Ishikawa (cell line): ENCODE measurements at regions not wholly inside any gene's neighbourhood (a gene's known extent, or its start where the extent isn't known, plus 50 kb on each side); places are given as distances from the start of the nearest gene placed in this dataset.

Source experiments
- CEBPB ChIP-seq: IDR thresholded peaks from 2 replicates; pipeline ENCODE4 v1.6.1; 2012
- CREB1 ChIP-seq: IDR thresholded peaks from 2 replicates; pipeline ENCODE4 v1.6.1; 2012; ENCODE audit warnings: low read depth
- EGR1 ChIP-seq: IDR thresholded peaks from 2 replicates; pipeline ENCODE4 v1.6.1; 2012
- EP300 ChIP-seq: IDR thresholded peaks from 2 replicates; pipeline ENCODE4 v1.6.1; 2012; ENCODE audit warnings: borderline replicate concordance
- FOXM1 ChIP-seq: IDR thresholded peaks from 2 replicates; pipeline ENCODE4 v1.6.1; 2012; ENCODE audit warnings: low read depth, borderline replicate concordance
- MAX ChIP-seq: IDR thresholded peaks from 2 replicates; pipeline ENCODE4 v1.6.1; 2012
- NFIC ChIP-seq: IDR thresholded peaks from 2 replicates; pipeline ENCODE4 v1.6.1; 2012
- RAD21 ChIP-seq: IDR thresholded peaks from 2 replicates; pipeline ENCODE4 v1.6.1; 2012; ENCODE audit warnings: low read depth
- REST ChIP-seq: IDR thresholded peaks from 2 replicates; pipeline ENCODE4 v1.6.1; 2012; ENCODE audit warnings: low read depth, mild to moderate bottlenecking
- TAF1 ChIP-seq: IDR thresholded peaks from 2 replicates; pipeline ENCODE4 v1.6.1; 2012; ENCODE audit warnings: low read depth, mild to moderate bottlenecking
- TCF12 ChIP-seq: IDR thresholded peaks from 2 replicates; pipeline ENCODE4 v1.6.1; 2012; ENCODE audit warnings: low read depth
- TEAD4 ChIP-seq: IDR thresholded peaks from 2 replicates; pipeline ENCODE4 v1.6.1; 2012
- USF1 ChIP-seq: IDR thresholded peaks from 2 replicates; pipeline ENCODE4 v1.6.1; 2012
- YY1 ChIP-seq: IDR thresholded peaks from 2 replicates; pipeline ENCODE4 v1.6.1; 2012; ENCODE audit warnings: low read depth
- ZBTB7A ChIP-seq: IDR thresholded peaks from 2 replicates; pipeline ENCODE4 v1.6.1; 2012; ENCODE audit warnings: low read depth

- TF ChIP-seq RAD21 (no peak), YY1 (no peak), EP300 (no peak), EGR1 (no peak), REST (no peak)
Observed at GRCh38 chr13:81795710-81796109, 1454.8 kb upstream of the SPRY2 start.

GRCh38 chr13:81791641-81792040 lies 1450.7 kb upstream of the SPRY2 start:
- TF ChIP-seq CREB1: no peak
- TF ChIP-seq NFIC: no peak
- no peak for TF ChIP-seq RAD21
- no peak for TF ChIP-seq ZBTB7A
- TF ChIP-seq USF1: no peak
- no peak for TF ChIP-seq EP300

- TF ChIP-seq TEAD4 (no peak), USF1 (no peak), TCF12 (no peak), RAD21 (no peak), ZBTB7A (no peak), MAX (no peak), EGR1 (no peak), NFIC (no peak)
Observed at GRCh38 chr13:81781471-81781870, 1440.5 kb upstream of the SPRY2 start.

- no peak for TF ChIP-seq EGR1
- TF ChIP-seq REST: no peak
- TF ChIP-seq CEBPB: no peak
- TF ChIP-seq FOXM1: no peak
- no peak for TF ChIP-seq MAX
- TF ChIP-seq TCF12: no peak
- no peak for TF ChIP-seq CREB1
- TF ChIP-seq TAF1: no peak
- no peak for TF ChIP-seq YY1
- TF ChIP-seq ZBTB7A: no peak
- TF ChIP-seq RAD21: no peak
- no peak for TF ChIP-seq USF1
- TF ChIP-seq NFIC: no peak
- TF ChIP-seq EP300: no peak
- no peak for TF ChIP-seq TEAD4
Observed at GRCh38 chr13:81779876-81780275, 1439.0 kb upstream of the SPRY2 start.

- no peak for TF ChIP-seq MAX
- TF ChIP-seq USF1: no peak
- no peak for TF ChIP-seq TEAD4
Observed at GRCh38 chr13:81778350-81778749, 1437.4 kb upstream of the SPRY2 start.

GRCh38 chr13:81773263-81773662 lies 1432.3 kb upstream of the SPRY2 start:
- TF ChIP-seq TAF1 (no peak), USF1 (no peak), CREB1 (no peak), CEBPB (no peak), TCF12 (no peak), ZBTB7A (no peak), NFIC (no peak), RAD21 (no peak), FOXM1 (no peak), EP300 (no peak), YY1 (no peak), REST (no peak), MAX (no peak), TEAD4 (no peak), EGR1 (no peak)
